ENCODE measurements at regions not wholly inside any gene's neighbourhood (a gene's known extent, or its start where the extent isn't known, plus 50 kb on each side); places are given as distances from the start of the nearest gene placed in this dataset.

DNA sequence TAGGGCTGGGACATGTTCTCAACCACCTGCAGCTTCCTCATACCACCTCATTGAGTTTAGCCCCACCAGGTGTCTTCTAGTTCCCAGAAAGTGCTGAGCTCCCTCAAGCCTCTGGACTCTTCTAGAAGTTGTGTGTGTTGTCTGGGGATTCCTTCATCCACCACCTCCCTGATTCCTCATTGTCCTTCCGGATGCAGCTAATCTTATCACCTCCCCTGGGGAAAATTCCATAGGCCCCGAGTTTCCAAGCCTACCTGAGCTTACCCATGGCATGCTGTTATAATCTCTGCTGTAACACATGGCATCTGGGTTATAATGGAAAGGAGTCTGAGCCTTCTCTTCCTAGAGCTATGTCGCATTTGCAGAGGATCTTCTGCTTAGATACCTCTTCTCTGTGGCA, 243.5 kb upstream of the SDK2 start:
- DNase-seq (ENCODE audit: low read depth): no peak
- TF ChIP-seq, protein P1, sequence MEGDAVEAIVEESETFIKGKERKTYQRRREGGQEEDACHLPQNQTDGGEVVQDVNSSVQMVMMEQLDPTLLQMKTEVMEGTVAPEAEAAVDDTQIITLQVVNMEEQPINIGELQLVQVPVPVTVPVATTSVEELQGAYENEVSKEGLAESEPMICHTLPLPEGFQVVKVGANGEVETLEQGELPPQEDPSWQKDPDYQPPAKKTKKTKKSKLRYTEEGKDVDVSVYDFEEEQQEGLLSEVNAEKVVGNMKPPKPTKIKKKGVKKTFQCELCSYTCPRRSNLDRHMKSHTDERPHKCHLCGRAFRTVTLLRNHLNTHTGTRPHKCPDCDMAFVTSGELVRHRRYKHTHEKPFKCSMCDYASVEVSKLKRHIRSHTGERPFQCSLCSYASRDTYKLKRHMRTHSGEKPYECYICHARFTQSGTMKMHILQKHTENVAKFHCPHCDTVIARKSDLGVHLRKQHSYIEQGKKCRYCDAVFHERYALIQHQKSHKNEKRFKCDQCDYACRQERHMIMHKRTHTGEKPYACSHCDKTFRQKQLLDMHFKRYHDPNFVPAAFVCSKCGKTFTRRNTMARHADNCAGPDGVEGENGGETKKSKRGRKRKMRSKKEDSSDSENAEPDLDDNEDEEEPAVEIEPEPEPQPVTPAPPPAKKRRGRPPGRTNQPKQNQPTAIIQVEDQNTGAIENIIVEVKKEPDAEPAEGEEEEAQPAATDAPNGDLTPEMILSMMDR (conservative IDR thresholded peaks at IDR 0.05; ENCODE audit: control insufficient read depth, insufficient read depth, low read depth, low read length): no peak
- no peak overlapping the region for H3K4me3 ChIP-seq (ENCODE audit: control insufficient read depth, low read depth, low read length)

- TF ChIP-seq, protein P1 (conservative IDR thresholded peaks at IDR 0.05; ENCODE audit: control insufficient read depth, insufficient read depth, low read depth, low read length): no peak
- DNase-seq (ENCODE audit: low read depth): no peak
- no peak overlapping the region for H3K4me3 ChIP-seq (ENCODE audit: control insufficient read depth, low read depth, low read length)
These were observed 244.6 kb upstream of the SDK2 start for GRCh38 chr17:73888862-73889261.

GRCh38 chr17:73889439-73889838, 245.2 kb upstream of the SDK2 start:
- H3K4me3 ChIP-seq (ENCODE audit: control insufficient read depth, low read depth, low read length): no peak overlapping the region
- no peak for DNase-seq (ENCODE audit: low read depth)
- TF ChIP-seq, protein P1 (conservative IDR thresholded peaks at IDR 0.05; ENCODE audit: control insufficient read depth, insufficient read depth, low read depth, low read length): no peak

GRCh38 chr17:73890831-73891405, 246.7 kb upstream of the SDK2 start:
- no peak overlapping the region for H3K4me3 ChIP-seq (ENCODE audit: control insufficient read depth, low read depth, low read length)
- TF ChIP-seq, protein P1 (conservative IDR thresholded peaks at IDR 0.05; ENCODE audit: control insufficient read depth, insufficient read depth, low read depth, low read length): no peak

DNA sequence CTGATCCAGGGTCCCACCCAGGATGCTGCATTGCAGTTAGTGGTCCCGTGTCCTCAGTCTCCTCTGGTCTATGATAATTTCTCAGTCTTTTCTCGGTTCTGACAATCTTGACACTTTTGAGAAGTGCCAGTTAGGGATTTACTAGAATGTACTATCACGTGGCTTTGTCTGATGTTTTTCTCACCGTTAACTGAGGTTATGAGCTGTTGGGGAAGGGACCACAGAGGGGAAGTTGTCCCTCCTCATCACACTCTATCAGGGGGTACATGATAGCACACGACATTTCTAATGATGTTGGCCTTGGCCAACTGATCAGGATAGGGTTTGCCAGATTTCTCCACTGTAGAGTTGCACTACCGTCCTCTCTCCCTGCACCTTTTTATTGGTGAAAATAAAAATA, 250.9 kb upstream of the SDK2 start:
- H3K4me3 ChIP-seq (ENCODE audit: control insufficient read depth, low read depth, low read length): no peak overlapping the region
- TF ChIP-seq, protein P1 (conservative IDR thresholded peaks at IDR 0.05; ENCODE audit: control insufficient read depth, insufficient read depth, low read depth, low read length): no peak
- no peak for DNase-seq (ENCODE audit: low read depth)

More at GRCh38 chr17:73890831-73891405, 246.7 kb upstream of the SDK2 start:
- DNase-seq (ENCODE audit: low read depth): no peak

DNA sequence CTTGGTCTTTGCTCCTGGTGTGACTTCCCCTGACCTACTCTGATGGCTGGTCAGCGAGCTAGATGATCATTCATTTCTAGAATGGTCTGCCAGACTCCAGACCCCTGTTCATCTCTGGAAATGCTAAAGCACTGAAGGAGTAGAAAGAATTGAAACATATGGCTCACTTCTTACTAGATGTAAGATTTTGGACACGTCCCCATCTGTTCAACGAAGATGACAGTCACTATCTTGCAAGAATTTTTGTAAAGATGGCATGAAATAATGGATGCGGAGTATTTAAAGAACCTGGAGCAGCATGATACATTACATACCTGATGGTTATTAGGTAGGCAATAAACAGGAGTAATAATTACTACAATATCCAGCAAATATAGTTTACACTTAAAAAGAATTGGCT, 252.7 kb upstream of the SDK2 start:
- TF ChIP-seq, protein P1 (conservative IDR thresholded peaks at IDR 0.05; ENCODE audit: control insufficient read depth, insufficient read depth, low read depth, low read length): no peak
- no peak for DNase-seq (ENCODE audit: low read depth)
- H3K4me3 ChIP-seq (ENCODE audit: control insufficient read depth, low read depth, low read length): no peak overlapping the region

- no peak overlapping the region for H3K4me3 ChIP-seq (ENCODE audit: control insufficient read depth, low read depth, low read length)
- no peak for DNase-seq (ENCODE audit: low read depth)
- TF ChIP-seq, protein P1 (conservative IDR thresholded peaks at IDR 0.05; ENCODE audit: control insufficient read depth, insufficient read depth, low read depth, low read length): no peak
These were observed 255.6 kb upstream of the SDK2 start for GRCh38 chr17:73899839-73900238.
